Prostate gland (tissue), 2 donors: ENCODE measurements at regions not wholly inside any gene's neighbourhood (a gene's known extent, or its start where the extent isn't known, plus 50 kb on each side); places are given as distances from the start of the nearest gene placed in this dataset.

Experiments used
- DNase-seq: peaks from one replicate; pipeline ENCODE4 v3.0.0-alpha.2; 2019; ENCODE audit warnings: low spot score
- H3K27ac ChIP-seq, 2 donors: fragments of 200-600 bp; sonication (generic); 2 replicates each; pipeline ENCODE4 v1.5.1; 2017 to 2019
- H3K27me3 ChIP-seq: fragments of 200-600 bp; sonication (generic); replicated peaks from 2 replicates; pipeline ENCODE4 v1.5.1; 2019; ENCODE audit not compliant: insufficient read depth
- H3K36me3 ChIP-seq, 2 donors: fragments of 200-600 bp; sonication (generic); 1 replicate in 1 of 2; 2 replicates in 1 of 2; pipeline versions ENCODE4 v1.5.1 to v1.8.1; 2017 to 2019
- H3K4me1 ChIP-seq: fragments of 200-600 bp; sonication (generic); replicated peaks from 2 replicates; pipeline ENCODE4 v1.5.1; 2019
- H3K4me3 ChIP-seq, 2 donors: fragments of 200-600 bp; sonication (generic); 2 replicates each; pipeline ENCODE4 v1.5.1; 2017 to 2019
- H3K9me3 ChIP-seq: fragments of 200-600 bp; sonication (generic); 2 replicates; pipeline ENCODE4 v1.5.1; 2017
- POLR2A ChIP-seq: fragments of 450-650 bp; IDR thresholded peaks from one replicate; pipeline ENCODE4 v1.6.1; 2016; ENCODE audit warnings: antibody characterized with exemption, mild to moderate bottlenecking
- POLR2AphosphoS5 ChIP-seq: sonication (generic); formaldehyde crosslinking; IDR thresholded peaks from one replicate; pipeline ENCODE4 v1.6.1; 2017; ENCODE audit warnings: antibody characterized with exemption
- WGBS: methylation state at CpG from one replicate; pipeline ENCODE4 v1.1.5; 2018; 5-methylcytosine and 5-hydroxymethylcytosine counted together
- intact Hi-C: fragments of 100-400 bp; cut with DNase I; formaldehyde crosslinking; loops from one replicate; pipeline ENCODE4 v1.14.2; 2022
- TF ChIP-seq, protein P1 (sequence below), 4 experiments: fragments of 200-600 bp in 2 of 4; fragments of 450-650 bp in 2 of 4; sonication (generic) in 2 of 4; IDR thresholded peaks; 1 replicate in 3 of 4; 2 replicates in 1 of 4; pipeline ENCODE4 v1.5.1; 2016 to 2019; ENCODE audit warnings: antibody characterized with exemption in 4 of 4, mild to moderate bottlenecking in 2 of 4, moderate library complexity in 2 of 4

DNA sequence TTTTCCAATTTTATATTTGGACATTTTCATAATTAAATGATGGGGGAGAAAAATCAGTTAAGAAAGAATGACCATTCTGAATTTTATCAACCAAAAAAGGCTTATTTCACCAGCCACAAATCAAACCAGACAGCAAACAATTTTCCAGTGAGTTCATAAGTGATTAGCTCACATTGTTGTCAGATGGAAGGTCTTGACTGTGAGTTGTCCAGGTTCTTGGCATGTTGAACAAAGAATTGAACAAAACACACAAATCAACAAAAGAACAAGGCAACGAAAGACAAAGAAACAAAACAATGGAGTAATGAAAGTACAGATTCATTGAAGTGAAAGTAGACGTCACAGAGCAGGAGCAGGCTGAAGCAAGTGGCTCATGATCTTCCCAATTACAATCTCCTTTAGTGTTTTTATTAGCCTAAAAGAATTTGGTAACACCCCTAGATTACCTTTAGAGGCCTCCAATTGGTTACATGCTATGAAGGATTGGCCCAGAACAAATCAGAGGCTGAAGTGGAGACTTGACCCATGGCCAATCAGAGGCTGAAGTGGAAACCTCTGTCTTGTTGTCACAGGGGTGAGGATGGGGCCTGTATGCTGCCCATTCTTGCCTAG lies 248.7 kb downstream of the NEBL start:
- 56% methylated on average over 2 of the region's 2 CpGs for WGBS
- Histone ChIP-seq H3K27ac (no peak overlapping the region), H3K36me3 (no peaks in the 10 kb centered on the region), H3K4me3 (no peak overlapping the region), H3K27me3 (no peaks in the 10 kb centered on the region), H3K4me1 (no peaks in the 10 kb centered on the region), H3K9me3 (no peaks in the 10 kb centered on the region)
- TF ChIP-seq POLR2AphosphoS5, result no peak
- TF ChIP-seq, protein P1, sequence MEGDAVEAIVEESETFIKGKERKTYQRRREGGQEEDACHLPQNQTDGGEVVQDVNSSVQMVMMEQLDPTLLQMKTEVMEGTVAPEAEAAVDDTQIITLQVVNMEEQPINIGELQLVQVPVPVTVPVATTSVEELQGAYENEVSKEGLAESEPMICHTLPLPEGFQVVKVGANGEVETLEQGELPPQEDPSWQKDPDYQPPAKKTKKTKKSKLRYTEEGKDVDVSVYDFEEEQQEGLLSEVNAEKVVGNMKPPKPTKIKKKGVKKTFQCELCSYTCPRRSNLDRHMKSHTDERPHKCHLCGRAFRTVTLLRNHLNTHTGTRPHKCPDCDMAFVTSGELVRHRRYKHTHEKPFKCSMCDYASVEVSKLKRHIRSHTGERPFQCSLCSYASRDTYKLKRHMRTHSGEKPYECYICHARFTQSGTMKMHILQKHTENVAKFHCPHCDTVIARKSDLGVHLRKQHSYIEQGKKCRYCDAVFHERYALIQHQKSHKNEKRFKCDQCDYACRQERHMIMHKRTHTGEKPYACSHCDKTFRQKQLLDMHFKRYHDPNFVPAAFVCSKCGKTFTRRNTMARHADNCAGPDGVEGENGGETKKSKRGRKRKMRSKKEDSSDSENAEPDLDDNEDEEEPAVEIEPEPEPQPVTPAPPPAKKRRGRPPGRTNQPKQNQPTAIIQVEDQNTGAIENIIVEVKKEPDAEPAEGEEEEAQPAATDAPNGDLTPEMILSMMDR (IDR thresholded peaks at IDR 0.05), result no peak
- no peak for TF ChIP-seq POLR2A
- intact Hi-C loops, result no loop called here
- DNase-seq, result no peak

DNA sequence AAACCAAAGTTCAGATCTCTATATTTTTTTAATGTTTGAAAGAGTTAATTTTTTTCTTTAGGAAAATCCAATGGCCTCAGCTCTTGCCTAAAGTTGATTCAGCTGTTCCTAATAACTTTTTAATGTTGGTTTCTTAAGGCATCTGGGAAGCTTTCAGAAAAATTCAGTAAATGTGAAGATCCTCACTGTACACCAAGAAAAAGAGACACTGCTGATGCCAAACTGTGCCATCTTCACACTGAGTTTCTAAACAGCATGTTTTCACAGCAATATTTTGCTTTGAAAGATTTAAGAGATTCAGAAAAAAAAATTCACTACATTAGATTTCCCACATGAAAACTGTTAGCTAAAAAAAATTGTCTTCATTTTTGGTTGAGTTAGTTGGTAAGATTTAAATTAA lies 249.4 kb downstream of the NEBL start:
- intact Hi-C loops, result no loop called here
- Histone ChIP-seq H3K4me1 (no peaks in the 10 kb centered on the region), H3K27ac (no peak overlapping the region), H3K9me3 (no peaks in the 10 kb centered on the region), H3K27me3 (no peaks in the 10 kb centered on the region), H3K4me3 (no peak overlapping the region), H3K36me3 (no peaks in the 10 kb centered on the region)
- no peak for DNase-seq
- TF ChIP-seq POLR2AphosphoS5 (no peak), POLR2A (no peak)
- TF ChIP-seq, protein P1 (IDR thresholded peaks at IDR 0.05), result no peak

DNA sequence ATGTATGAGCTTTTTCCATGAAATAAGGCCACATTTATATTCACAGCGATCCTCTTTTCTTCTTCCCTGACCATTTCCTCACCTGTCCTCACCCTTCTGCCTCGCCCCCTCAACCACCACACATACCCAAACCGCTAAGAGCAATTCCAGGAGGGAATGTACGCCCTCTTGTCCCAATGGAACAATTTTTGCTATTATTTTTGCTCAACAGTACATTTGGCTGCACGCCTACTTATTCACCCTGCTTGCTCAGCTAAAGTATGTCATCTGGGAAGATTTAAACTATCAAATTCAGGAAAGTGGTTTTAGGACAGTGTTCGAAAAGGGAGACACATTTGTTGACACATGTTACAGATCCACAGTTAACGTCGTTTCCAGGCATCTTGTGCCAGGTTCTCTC lies 252.7 kb downstream of the NEBL start:
- 66% methylated on average over 8 of the region's 8 CpGs for WGBS
- no peaks in the 10 kb centered on the region for H3K27me3 ChIP-seq
- no peak overlapping the region for H3K27ac ChIP-seq
- no peaks in the 10 kb centered on the region for H3K4me1 ChIP-seq
- no peak for DNase-seq
- H3K4me3 ChIP-seq, result no peak overlapping the region
- intact Hi-C loops, result no loop called here
- H3K9me3 ChIP-seq, result no peaks in the 10 kb centered on the region
- TF ChIP-seq POLR2A, result no peak
- TF ChIP-seq POLR2AphosphoS5, result no peak
- TF ChIP-seq, protein P1 (IDR thresholded peaks at IDR 0.05), result no peak
- H3K36me3 ChIP-seq, result no peaks in the 10 kb centered on the region

DNA sequence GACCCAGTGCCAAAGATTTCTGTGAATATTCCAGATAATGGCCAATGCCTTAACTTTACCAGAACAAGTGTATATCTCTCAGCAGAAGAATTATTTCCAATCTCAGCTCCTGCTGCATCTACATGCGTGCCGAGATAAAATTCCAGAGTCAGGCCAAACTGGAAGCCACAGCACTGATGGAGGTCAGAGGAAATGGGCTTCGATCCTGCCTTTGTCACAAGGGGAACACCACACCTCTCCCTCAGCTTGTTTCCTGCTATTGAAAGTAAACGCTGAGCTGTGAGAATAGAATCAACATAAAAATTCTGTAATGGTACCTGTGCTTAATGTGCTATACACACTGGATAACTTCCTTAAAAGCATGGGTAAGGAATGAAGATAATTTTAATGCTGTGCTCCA lies 255.5 kb downstream of the NEBL start:
- H3K4me1 ChIP-seq, result no peaks in the 10 kb centered on the region
- intact Hi-C loops, result no loop called here
- WGBS, result 84% methylated on average over 4 of the region's 4 CpGs

DNA sequence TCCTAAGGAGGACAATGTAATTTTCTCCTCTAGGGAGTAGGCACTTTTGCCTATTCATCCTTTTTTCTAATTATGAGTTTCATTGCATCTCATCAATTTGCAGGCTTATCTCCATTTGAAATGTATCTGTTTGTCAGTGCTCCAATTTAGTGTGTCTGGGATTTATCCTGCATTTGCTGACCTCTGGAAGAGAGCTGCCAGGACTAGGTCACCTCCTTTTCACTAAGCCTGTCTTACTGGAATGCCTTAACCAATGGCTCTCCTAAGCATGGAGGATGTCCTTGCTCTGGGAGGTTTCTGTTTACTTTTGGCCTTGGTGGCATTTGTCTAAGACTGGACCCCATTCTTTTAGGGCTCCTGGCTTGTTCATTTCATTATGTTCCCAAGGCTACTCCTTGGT lies 261.5 kb downstream of the NEBL start:
- no peak for DNase-seq
- H3K9me3 ChIP-seq, result no peaks in the 10 kb centered on the region
- no peaks in the 10 kb centered on the region for H3K27me3 ChIP-seq
- TF ChIP-seq POLR2AphosphoS5, result no peak
- TF ChIP-seq, protein P1 (IDR thresholded peaks at IDR 0.05), result no peak
- no peak overlapping the region for H3K4me3 ChIP-seq
- no peak overlapping the region for H3K27ac ChIP-seq
- H3K36me3 ChIP-seq, result no peaks in the 10 kb centered on the region
- H3K4me1 ChIP-seq, result no peaks in the 10 kb centered on the region
- intact Hi-C loops, result no loop called here

More for the DNA sequence above, 255.5 kb downstream of the NEBL start:
- H3K9me3 ChIP-seq, result no peaks in the 10 kb centered on the region
- DNase-seq, result no peak
- H3K27ac ChIP-seq, result no peak overlapping the region
- H3K4me3 ChIP-seq, result no peak overlapping the region
- TF ChIP-seq POLR2AphosphoS5 (no peak), POLR2A (no peak)
- TF ChIP-seq, protein P1 (IDR thresholded peaks at IDR 0.05), result no peak
- H3K36me3 ChIP-seq, result no peaks in the 10 kb centered on the region
- H3K27me3 ChIP-seq, result no peaks in the 10 kb centered on the region
